ENCODE measurements at regions not wholly inside any gene's neighbourhood (a gene's known extent, or its start where the extent isn't known, plus 50 kb on each side); places are given as distances from the start of the nearest gene placed in this dataset.

- no peak for ATAC-seq (ENCODE audit: insufficient read depth, low read depth)
- H3K36me3 ChIP-seq (ENCODE audit: insufficient read depth, low read length), result no peaks in the 10 kb centered on the region
These were observed 92.3 kb upstream of the UPP2 start for GRCh38 chr2:158009399-158009798.

GRCh38 chr2:158006961-158007719 lies 94.5 kb upstream of the UPP2 start:
- no peak overlapping the region for H3K27ac ChIP-seq (ENCODE audit: low read length)
- ATAC-seq (ENCODE audit: insufficient read depth, low read depth), result no peak
- TF ChIP-seq EZH2 (IDR thresholded peaks at IDR 0.05; ENCODE audit: borderline replicate concordance, low read depth, low read length, severe bottlenecking) (no peak), CTCF (IDR thresholded peaks at IDR 0.05; ENCODE audit: borderline replicate concordance, extremely low read depth, low read length, poor library complexity, severe bottlenecking) (peak; percentile 18)

More at GRCh38 chr2:158009399-158009798, 92.3 kb upstream of the UPP2 start:
- no peaks in the 10 kb centered on the region for H4K20me1 ChIP-seq (ENCODE audit: insufficient read depth, low read length)
- H3K9ac ChIP-seq (ENCODE audit: low read depth, low read length), result no peak overlapping the region
- no peak for DNase-seq
- no peak overlapping the region for H2AFZ ChIP-seq (ENCODE audit: low read depth, low read length)
- no peak overlapping the region for H3K4me2 ChIP-seq (ENCODE audit: insufficient read depth, low read length)
- no peak overlapping the region for H3K27ac ChIP-seq (ENCODE audit: low read length)
- peaks cover 6% of the 10 kb centered on the region for H3K27me3 ChIP-seq (ENCODE audit: insufficient read depth, low read length, poor library complexity)
- no peak overlapping the region for H3K4me3 ChIP-seq (ENCODE audit: low read depth in 1 of 2, low read length in 2 of 2)
- no peaks in the 10 kb centered on the region for H3K79me2 ChIP-seq (ENCODE audit: insufficient read depth, low read length)
- H3K9me3 ChIP-seq (ENCODE audit: insufficient read depth, low read length, severe bottlenecking), result no peaks in the 10 kb centered on the region
- H3K4me1 ChIP-seq (ENCODE audit: insufficient read depth, low read length), result no peaks in the 10 kb centered on the region
- TF ChIP-seq CTCF (IDR thresholded peaks at IDR 0.05; ENCODE audit: borderline replicate concordance, extremely low read depth, low read length, poor library complexity, severe bottlenecking) (no peak), EZH2 (IDR thresholded peaks at IDR 0.05; ENCODE audit: borderline replicate concordance, low read depth, low read length, severe bottlenecking) (no peak)

GRCh38 chr2:158004126-158004764 lies 97.4 kb upstream of the UPP2 start:
- Histone ChIP-seq H3K27me3 (ENCODE audit: insufficient read depth, low read length, poor library complexity) (peaks cover 6% of the 10 kb centered on the region), H3K4me2 (ENCODE audit: insufficient read depth, low read length) (no peak overlapping the region), H3K4me3 (ENCODE audit: low read depth in 1 of 2, low read length in 2 of 2) (no peak overlapping the region), H4K20me1 (ENCODE audit: insufficient read depth, low read length) (no peaks in the 10 kb centered on the region), H3K9me3 (ENCODE audit: insufficient read depth, low read length, severe bottlenecking) (no peaks in the 10 kb centered on the region), H3K79me2 (ENCODE audit: insufficient read depth, low read length) (no peaks in the 10 kb centered on the region), H3K4me1 (ENCODE audit: insufficient read depth, low read length) (no peaks in the 10 kb centered on the region), H3K27ac (ENCODE audit: low read length) (no peak overlapping the region), H3K36me3 (ENCODE audit: insufficient read depth, low read length) (no peaks in the 10 kb centered on the region), H2AFZ (ENCODE audit: low read depth, low read length) (no peak overlapping the region), H3K9ac (ENCODE audit: low read depth, low read length) (no peak overlapping the region)
- no peak for TF ChIP-seq EZH2 (IDR thresholded peaks at IDR 0.05; ENCODE audit: borderline replicate concordance, low read depth, low read length, severe bottlenecking)
- no peak for TF ChIP-seq CTCF (IDR thresholded peaks at IDR 0.05; ENCODE audit: borderline replicate concordance, extremely low read depth, low read length, poor library complexity, severe bottlenecking)
- DNase-seq (no peak), ATAC-seq (ENCODE audit: insufficient read depth, low read depth) (no peak)

More at GRCh38 chr2:158006961-158007719, 94.5 kb upstream of the UPP2 start:
- no peak overlapping the region for H2AFZ ChIP-seq (ENCODE audit: low read depth, low read length)
- no peaks in the 10 kb centered on the region for H3K4me1 ChIP-seq (ENCODE audit: insufficient read depth, low read length)
- no peak for DNase-seq
- H3K27me3 ChIP-seq (ENCODE audit: insufficient read depth, low read length, poor library complexity), result peaks cover 6% of the 10 kb centered on the region
- no peak overlapping the region for H3K9ac ChIP-seq (ENCODE audit: low read depth, low read length)
- no peak overlapping the region for H3K4me3 ChIP-seq (ENCODE audit: low read depth in 1 of 2, low read length in 2 of 2)
- H3K9me3 ChIP-seq (ENCODE audit: insufficient read depth, low read length, severe bottlenecking), result no peaks in the 10 kb centered on the region
- H3K79me2 ChIP-seq (ENCODE audit: insufficient read depth, low read length), result no peaks in the 10 kb centered on the region
- H3K4me2 ChIP-seq (ENCODE audit: insufficient read depth, low read length), result no peak overlapping the region
- no peaks in the 10 kb centered on the region for H3K36me3 ChIP-seq (ENCODE audit: insufficient read depth, low read length)
- no peaks in the 10 kb centered on the region for H4K20me1 ChIP-seq (ENCODE audit: insufficient read depth, low read length)

Measured in DND-41 (cell line).